Suprapubic skin (tissue), 4 donors: ENCODE measurements at regions not wholly inside any gene's neighbourhood (a gene's known extent, or its start where the extent isn't known, plus 50 kb on each side); places are given as distances from the start of the nearest gene placed in this dataset.

Source experiments
- EP300 ChIP-seq: sonication (generic); formaldehyde crosslinking; IDR thresholded peaks from one replicate; pipeline ENCODE4 v1.6.1; 2017; ENCODE audit warnings: antibody characterized with exemption
- POLR2A ChIP-seq, 2 donors: fragments of 450-650 bp; IDR thresholded peaks; one replicate each; pipeline ENCODE4 v1.6.1; 2017; ENCODE audit warnings: antibody characterized with exemption in 2 of 2, mild to moderate bottlenecking in 2 of 2, moderate library complexity in 2 of 2
- POLR2AphosphoS5 ChIP-seq, 3 donors: sonication (generic); formaldehyde crosslinking; IDR thresholded peaks; one replicate each; pipeline ENCODE4 v1.6.1; 2017; ENCODE audit warnings: antibody characterized with exemption in 3 of 3
- TF ChIP-seq, protein P1 (sequence below), 2 donors: fragments of 200-600 bp in 1 of 2; fragments of 450-650 bp in 1 of 2; sonication (generic) in 1 of 2; IDR thresholded peaks; one replicate each; pipeline ENCODE4 v1.5.1; 2016 to 2019; ENCODE audit warnings: antibody characterized with exemption in 2 of 2, mild to moderate bottlenecking in 1 of 2, moderate library complexity in 1 of 2

DNA sequence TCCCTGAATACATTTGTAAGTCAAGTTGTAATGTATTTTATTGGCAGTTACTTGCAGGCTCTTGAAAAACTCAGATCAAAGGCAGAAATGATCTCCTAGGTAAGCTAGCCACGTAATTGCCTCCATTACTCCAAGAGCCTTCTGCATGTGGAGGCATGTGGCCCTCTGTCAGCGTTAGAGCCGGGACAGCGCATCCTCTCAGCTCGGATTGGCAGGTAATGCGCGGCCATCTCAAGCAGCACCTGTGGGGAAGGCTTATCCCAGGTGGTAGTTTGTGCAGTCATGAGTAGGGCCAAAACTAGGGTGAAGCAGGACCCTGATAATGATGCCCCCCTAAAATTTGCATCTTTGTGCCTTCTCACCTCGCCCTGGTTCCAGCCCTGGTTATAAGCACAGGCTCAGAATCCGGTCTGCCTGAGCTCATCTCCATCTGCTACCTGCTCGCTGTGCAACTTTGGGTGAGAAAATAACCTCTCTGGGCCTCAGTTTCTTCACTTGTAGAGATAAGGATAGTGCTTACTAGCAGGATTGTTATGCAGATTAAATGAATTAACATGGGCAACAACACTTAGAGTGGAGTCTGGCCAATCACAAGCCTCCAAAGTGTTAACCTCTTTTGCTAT lies 157.5 kb upstream of the PMEPA1 start:
- TF ChIP-seq, protein P1, sequence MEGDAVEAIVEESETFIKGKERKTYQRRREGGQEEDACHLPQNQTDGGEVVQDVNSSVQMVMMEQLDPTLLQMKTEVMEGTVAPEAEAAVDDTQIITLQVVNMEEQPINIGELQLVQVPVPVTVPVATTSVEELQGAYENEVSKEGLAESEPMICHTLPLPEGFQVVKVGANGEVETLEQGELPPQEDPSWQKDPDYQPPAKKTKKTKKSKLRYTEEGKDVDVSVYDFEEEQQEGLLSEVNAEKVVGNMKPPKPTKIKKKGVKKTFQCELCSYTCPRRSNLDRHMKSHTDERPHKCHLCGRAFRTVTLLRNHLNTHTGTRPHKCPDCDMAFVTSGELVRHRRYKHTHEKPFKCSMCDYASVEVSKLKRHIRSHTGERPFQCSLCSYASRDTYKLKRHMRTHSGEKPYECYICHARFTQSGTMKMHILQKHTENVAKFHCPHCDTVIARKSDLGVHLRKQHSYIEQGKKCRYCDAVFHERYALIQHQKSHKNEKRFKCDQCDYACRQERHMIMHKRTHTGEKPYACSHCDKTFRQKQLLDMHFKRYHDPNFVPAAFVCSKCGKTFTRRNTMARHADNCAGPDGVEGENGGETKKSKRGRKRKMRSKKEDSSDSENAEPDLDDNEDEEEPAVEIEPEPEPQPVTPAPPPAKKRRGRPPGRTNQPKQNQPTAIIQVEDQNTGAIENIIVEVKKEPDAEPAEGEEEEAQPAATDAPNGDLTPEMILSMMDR (IDR thresholded peaks at IDR 0.05): no peak
- TF ChIP-seq POLR2AphosphoS5 (IDR thresholded peaks at IDR 0.05): no peak
- no peak for TF ChIP-seq POLR2A (IDR thresholded peaks at IDR 0.05)
- no peak for TF ChIP-seq EP300
